ENCODE measurements at regions not wholly inside any gene's neighbourhood (a gene's known extent, or its start where the extent isn't known, plus 50 kb on each side); places are given as distances from the start of the nearest gene placed in this dataset.
"Not testable (repeated sequence)": the region's sequence is repeated elsewhere in the genome, so short reads cannot be mapped to it uniquely, and the experiment has no call there.

DNA sequence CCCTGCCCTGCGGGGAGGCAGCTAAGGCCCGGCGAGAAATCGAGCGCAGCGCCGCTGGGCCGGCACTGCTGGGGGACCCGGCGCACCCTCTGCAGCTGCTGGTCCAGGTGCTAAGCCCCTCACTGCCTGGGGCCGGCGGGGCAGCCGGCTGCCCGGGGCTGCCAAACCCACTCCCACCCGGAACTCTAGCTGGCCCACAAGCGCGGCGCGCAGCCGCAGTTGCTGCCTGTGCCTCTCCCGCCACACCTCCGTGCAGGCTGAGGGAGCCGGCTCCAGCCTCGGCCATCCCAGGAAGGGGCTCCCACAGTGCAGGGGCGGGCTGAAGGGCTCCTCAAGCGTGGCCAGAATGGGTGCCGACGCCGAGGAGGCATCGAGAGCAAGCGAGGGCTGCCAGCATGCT lies 249.9 kb downstream of the FGF9 start:
- not testable (repeated sequence) for DNase-seq

DNA sequence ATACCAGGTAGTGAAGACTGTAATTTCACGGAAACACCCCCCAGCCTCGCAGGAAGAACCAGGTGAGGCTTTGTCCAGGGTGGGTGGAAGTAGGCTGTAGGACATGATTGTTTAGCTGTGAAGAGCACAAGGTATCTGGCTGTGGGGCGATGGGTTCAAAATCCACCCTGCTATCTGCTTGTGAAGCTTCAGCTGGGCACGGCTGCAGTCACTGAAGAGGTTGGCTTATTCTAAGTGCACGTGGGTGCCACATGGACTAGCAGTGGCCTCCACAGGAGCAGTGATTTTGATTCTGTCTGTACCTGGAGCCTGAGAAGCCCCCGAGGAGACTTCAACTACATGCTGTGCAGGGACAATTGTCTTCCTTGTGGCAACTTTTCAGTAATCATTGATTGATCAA lies 254.1 kb downstream of the FGF9 start:
- DNase-seq, result no peak

DNA sequence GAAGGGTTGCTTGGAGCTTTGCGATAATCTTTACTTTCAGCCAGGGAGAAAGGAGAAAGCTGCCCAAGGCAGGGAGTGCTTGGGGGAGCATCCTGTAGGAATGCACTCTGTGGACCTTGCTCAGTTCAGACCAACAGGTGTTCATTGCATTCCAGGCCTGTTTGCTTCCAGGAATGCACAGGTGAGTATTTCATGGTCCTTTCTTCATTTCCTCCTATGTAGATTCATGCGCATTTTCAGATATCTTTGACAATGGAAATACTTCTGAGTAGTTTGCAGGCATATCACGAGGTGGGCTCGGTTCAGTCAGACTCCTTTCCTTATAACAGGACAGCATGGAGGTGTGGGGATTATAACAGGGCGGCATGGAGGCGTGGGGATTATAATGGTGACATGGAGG lies 254.8 kb downstream of the FGF9 start:
- DNase-seq, result no peak

DNA sequence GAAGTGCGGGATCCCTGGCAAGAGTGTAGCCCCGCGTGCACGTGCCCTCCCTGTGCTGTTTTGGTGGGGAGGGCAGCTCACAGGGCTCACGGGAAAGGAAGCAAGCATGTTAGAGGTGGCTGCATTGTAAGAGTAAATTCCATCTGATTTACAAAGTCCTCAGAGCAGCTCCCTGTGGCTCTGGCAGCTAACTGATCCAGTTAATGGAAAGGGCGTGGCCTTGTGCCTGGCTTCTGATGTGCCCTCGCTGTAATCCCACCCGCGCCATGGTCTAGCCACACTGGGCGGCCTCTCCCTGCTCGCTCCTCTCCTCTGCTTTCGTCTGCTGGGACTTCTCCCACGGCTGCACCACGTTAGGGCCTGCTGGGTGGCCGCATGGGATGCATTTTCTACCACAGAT lies 258.5 kb downstream of the FGF9 start:
- no peak for DNase-seq

DNA sequence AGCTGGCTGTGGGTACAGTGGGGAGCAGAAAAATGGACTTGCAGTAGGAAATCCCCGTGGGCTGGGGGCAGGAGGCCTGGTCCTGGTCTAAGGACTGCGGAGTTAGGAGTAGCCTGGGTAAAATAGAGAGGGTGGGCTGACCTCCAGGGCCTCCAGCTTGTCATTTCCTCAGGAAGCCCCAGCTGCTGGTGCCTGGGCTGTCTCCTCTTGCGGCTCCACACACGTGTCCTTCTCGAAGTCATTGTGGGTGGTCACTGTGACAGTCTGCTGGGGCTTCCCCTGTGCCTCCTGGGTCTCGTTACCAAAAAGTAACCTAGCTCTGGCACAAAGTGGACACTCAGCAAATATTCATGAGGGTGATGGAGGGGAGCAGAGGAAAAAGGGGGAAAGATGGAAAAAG lies 259.7 kb downstream of the FGF9 start:
- no peak for DNase-seq

DNA sequence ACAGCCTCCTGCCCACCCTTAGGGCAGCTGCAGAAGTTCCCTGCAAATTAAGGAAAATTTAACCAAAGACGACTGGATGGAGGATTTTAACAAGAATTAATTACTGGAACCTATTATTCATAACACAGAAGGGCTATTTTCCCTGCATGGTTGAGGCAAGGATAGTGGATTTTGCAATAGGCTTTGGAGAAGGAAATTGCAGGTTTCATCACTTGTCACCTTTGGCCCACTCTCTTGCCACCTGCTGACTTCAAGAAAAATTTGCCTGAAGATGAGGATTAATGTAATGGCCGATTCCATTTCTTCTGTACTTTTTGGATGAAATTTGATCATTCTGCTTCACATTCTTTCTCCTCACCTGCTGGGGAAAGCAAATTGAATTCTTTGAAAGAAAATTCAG lies 261.7 kb downstream of the FGF9 start:
- DNase-seq, result no peak

DNA sequence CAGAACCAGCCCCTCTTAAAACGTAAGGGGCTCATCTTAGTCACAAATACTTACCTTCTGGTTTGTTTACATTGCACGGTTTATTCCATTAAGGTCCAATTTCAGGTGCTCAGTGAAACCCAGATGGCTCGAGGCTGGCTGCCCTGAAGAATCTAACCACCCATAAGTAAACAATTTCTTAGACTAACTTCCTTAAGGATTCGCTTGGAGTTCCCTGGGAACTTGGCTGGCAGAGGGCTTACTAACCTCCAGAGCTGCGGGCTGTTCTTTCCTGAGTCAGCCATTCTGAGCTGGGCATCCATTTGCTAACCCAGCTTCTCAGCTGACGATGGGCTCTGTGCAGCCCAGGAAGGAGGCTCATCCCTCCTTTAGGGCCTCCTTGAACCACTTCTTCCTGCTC lies 262.1 kb downstream of the FGF9 start:
- no peak for DNase-seq

DNA sequence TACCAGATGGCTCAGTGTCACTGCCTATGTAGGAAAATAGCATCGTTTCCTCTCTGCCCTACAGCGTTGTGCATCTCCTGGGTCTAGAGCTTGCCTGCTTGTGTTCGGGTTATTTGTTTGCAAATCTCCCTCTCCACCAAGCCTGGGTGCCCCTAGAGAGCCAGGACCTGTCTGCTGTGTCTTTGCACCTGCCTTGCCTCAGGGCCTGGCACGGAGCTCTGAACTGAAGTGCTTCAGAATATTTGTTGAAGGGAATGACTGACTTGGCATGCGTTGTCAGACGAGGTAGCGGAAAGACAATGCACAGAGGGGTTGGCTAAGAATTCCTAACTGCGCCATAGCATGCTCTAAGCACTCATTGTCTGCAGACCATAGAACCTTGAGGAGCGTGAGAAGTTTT lies 263.4 kb downstream of the FGF9 start:
- DNase-seq, result no peak

DNA sequence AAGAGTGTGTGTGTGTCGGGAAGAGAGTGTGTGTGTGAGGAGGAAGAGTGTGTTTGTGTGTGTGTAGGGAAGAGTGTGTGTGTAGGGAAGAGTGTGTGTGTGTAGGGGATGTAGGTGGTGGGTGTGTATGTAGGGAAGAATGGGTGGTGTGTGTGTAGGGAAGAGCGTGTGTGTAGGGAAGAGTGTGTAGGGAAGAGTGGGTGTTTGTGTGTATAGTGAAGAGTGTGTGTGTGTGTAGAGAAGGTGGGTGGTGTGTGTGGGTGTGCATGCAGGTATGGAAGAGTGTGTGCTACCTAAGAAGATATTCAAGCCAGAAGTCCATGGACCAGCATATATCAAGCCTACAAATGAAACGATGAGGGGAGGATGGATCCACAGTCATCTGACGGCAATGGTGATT lies 265.8 kb downstream of the FGF9 start:
- DNase-seq, result no peak

DNA sequence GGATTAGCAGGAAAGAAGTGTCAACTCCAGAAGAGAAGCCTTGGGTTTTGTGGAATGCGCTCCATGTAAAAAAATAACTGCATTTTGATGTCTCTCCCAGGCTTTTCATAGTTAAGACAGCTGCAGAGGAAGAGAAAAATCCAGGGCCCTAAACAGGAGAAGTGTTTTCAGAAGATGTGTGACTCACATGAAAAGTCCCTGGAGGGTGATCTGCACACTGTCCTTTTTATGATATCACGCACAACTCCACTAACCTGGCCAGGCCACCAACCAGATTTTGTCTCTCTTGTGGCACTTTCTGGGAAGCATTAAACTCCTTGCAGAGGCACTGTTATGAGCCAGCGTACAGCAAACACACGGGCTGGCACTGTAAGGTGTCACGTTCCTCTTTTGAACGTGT lies 267.3 kb downstream of the FGF9 start:
- no peak for DNase-seq

DNA sequence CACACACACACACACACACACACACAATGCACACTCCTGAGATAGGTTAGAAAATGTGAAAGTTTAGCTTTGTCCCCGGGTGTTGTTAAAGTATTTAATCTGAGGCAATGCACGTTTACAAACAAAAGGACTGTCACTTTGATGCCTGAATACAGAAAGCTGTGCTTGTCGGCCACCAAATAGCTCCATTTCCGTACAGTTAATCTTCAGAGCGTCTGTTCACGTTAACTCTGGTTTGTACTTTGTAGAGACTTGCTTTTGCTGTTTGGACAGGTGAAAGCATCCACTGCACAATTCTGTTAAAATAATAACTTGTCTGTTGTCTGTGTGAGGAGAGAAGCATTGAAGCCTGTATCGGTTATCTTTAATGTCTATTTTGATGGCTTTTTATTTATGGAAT lies 267.8 kb downstream of the FGF9 start:
- DNase-seq, result no peak

DNA sequence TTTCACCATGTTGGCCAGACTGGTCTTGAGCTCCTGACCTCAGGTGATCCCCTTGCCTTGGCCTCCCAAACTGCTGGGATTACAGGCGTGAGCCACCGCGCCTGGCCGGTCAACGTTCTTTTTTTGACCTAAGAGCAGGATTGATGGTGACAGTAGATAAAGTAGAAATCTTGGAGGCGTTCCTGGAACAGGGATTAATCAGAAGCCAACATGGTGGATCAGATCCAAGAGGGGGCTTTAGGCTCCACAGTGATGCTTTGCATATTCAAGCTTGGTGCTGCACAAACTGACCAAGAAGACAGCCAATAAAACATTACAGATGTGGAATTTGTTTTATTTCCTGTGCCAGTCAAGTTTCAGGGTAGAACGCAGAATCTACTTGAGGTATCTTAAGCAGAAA lies 271.2 kb downstream of the FGF9 start:
- DNase-seq, result no peak

DNA sequence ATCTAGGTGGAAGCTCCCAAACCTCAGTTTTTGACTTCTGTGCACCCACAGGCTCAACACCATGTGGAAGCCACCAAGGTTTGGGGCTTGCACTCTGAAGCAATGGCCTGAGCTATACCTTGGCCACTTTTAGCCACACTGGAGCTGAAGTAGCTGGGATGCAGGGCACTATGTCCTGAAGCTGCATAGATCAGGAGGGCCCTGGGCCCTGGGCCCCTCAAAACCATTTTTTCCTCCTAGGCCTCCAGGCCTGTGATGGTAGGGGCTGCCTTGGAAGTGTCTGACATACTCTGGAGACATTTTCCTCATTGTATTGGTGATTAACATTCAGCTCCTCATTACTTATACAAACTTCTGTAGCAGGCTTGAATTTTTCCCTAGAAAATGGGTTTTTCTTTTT lies 273.7 kb downstream of the FGF9 start:
- DNase-seq, result no peak

DNA sequence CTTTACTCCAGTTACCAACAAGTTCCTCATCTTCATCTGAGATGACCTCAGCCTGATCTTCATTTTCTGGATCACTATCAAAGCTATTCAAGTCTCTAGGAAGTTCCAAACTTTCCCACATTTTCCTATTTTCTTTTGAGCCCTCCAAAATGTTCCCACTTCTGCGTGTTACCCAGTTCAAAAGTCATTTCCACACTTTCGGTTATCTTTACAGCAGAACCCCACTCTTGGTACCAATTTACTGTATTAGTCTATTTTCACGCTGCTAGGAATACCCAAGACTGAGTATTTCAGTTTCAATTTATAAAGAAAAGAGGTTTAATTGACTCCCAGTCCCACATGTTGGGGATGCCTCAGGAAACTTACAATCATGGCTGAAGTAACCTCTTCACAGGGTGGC lies 274.3 kb downstream of the FGF9 start:
- no peak for DNase-seq

DNA sequence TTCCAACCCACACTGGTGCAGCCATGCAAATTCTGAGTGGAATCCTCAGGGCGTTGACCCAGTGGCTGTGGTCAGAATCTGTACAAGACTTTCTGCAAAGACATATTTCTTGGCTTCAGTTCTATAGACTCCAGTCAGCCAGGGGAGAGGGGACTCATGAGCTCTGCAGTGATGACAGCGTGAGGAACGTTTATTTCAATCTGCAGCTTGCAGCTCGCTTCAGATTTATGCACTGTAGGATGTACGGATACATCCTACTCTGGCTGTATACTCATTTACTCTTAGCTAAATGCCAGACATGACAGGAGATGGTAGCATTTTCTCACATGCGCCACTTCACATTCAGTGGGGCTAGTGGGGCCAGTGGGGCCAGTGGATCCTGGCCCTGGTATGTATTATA lies 276.1 kb downstream of the FGF9 start:
- DNase-seq, result no peak

DNA sequence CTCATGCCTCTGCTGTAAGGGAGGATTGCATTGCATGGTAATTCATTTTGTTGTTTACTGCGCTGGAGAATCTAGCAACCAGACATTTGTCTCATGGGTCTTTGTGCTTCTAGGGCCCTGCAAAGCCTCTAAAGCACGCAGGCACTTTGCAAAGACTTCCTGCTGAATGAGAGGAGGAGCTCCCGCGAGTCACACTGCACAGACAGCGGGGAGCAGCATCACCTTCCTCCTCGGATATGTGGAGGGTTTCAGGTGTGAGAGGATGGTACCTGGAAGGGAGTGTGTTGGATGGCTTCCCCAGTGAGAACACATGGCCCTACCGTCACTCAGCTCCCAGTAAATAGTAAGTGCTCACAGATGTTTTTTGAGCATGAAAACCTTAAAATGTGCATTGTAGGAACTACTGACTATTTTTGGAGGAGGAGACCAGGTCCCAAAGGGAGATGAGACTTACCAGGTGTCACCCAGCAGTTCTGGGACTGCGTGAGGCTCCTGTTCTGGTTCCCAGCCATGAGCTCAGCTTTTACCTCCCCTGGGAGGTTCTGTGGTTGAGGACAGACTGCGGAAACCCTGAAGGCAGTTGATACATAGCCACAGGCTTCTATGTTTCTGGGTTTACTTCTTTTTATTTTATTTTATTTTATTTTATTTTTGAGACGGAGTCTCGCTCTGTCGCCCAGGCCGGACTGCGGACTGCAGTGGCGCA lies 278.0 kb downstream of the FGF9 start:
- DNase-seq, result no peak

DNA sequence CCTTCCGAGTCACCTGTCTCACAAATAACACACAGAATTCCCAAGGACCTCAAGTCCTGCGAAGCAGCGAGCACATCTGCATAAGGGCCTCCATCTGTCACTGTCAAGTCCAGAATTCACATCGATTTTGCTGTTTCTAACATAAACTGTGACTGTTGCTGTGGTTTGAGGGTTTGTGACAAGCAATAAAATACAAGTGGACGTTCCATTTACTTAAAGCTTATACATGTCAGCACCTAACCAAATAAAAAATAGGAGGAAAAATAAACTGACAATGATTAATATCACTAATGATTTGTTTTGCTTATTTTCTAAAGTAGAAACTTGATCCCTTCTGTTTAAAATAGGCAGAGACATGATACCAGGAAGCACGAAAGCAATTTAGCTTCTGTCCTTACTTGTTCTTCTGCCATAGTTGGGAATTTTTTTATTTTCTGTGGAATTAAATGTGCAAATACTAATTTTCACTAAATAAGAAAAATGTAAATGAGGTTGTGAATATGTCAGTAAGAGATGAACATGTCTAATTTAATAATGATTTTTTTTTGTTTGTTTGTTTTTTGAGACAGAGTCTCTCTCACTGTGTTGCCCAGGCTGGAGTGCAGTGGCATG lies 279.1 kb downstream of the FGF9 start:
- no peak for DNase-seq

DNA sequence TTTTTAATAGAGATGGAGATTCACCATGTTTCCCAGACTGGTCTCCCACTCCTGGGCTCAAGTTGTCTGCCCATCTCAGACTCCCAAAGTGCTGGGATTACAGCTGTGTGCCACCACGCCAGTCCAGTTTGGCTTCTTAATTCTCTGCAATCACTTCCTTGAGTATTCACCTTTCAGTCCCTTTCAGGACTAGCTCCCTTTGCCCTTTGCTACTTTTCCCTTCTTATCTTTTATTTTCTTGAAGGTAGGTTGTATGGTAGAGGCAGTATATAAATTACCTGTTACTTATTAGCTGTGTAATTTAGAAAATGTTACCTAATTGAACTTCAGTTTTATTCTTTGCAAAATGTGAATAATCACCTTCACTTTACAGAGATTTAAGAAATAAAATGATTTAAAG lies 285.8 kb downstream of the FGF9 start:
- DNase-seq, result no peak

DNA sequence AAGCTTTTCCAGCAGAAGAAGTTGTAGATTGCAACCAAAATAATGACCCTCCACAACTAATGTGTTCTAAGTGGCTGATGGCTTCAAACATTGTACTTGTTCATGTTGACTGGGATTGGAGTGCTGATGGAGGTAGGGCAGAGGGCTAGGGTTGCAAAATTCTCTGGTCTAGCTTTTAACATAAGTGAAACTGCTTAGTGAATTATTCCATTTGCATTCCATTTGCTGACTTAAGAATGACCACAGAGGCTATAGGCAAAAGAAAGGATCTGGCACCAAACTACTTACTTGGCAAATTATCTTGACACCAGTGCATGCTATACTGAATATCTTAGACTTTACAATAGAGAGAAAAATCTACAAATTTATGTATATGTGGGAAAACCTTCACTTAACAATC lies 287.0 kb downstream of the FGF9 start:
- DNase-seq, result no peak

DNA sequence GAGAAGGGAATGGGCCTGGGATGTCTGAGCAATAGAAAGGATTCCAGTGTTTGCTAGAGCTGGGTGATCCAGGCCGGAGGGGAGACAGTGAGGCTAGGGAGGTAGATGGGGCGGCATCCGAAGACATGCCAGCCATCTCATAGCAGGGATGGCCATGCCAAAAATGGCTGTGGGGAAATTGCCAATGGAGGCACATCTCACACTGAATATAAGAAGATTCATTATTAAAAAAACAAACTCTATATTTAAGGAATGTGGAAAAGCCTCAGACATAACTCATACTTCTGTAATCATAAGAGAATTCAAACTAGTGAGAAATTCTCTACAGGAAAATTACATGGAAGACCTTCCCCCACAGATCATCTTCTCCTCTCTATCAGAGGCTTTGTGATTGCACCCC lies 289.2 kb downstream of the FGF9 start:
- no peak for DNase-seq

DNA sequence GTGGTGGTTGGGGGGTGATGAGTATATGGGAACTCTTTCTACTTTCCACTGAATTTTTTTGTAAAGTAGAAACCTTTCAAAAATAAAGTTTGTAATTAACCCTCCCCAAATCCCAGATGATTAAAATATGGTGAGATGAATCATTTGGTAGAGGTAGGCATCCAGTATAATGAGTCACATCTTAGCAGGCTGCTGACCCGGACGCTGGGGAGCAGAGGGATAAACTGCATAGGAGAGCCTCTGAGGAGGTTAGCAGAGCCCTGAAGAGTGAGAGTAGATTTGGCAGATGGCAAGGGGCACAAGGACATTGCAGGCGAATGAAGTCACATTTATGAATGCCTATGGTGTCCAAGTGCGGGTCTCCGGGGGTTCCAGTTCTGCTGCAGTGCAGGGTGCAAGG lies 293.8 kb downstream of the FGF9 start:
- DNase-seq, result no peak

DNA sequence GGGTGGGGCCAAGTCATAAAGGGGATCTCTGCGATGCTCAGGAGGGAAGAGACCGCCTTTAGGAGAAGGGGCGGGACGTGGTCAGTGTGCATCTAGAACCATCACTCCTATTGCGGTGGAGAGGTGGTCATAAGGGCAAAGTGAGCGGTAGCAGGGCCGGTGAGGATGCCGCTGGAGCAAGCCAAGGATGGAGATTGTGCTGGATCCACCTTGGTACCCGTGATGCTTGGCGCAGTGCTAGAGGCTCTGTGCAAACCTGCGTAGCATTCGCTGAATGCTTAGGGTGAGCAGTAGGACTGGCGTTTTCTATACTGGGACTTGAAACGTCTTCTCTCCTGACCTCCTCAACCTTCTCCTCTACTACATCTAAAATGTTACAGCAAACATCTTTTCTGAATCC lies 294.2 kb downstream of the FGF9 start:
- DNase-seq, result no peak

DNA sequence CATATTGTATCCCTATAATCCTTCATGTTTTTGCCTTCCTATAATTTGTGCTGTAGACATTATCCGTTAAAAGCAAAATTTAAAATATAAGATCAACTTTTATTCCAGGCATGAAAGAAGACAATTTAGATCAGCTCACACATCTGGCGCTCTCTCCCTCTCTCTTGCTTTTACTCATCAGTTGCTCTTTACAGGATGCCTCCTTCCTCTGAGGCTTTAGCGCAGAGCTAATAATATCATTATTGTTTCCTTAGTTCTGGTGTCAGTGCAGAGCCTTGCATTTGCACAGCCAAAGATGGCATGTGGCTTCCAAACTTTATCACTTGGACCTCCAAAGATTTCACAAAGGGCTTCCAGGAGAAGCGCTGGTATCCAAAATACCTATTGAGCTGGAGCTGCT lies 295.1 kb downstream of the FGF9 start:
- no peak for DNase-seq

DNA sequence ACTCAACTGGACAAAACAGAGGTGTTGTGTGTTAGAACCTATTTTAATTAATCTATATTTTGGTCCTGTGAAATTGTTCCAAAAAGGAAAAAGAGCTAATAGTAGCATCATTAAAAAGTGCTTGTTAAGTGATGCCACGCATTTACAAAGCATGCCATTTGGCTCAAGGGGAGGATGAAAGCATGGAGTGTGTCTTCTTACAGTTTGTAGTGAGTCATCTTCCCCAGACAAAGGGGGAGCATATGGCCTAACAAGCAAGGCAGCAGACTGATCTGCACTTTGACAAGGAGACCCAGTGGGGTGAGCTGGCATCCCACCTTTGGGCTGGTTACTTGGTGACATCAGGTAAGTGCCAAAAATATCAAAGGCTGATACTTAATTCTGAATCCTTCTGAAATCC lies 297.0 kb downstream of the FGF9 start:
- no peak for DNase-seq

DNA sequence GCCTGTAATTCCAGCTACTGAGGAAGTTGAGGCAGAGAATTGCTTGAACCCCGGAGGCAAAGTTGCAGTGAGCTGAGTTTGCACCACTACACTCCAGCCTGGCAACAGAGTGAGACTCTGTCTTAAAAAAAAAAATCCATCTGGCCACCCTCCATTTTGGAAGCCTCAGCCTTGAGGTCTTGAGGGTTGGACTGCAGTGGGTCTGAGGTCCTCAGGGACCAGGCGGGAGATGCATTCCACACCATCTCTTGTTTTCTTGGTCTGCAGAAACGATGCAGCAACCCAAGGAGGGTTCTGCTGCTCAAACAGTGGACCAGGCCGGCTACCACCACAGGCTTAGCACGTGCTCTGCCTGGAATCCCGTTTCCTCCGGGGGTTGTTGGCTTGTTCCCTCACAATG lies 299.3 kb downstream of the FGF9 start:
- DNase-seq, result no peak

Measured in activated naive CD4-positive, alpha-beta T cell treated with anti-CD3 and anti-CD28 coated beads, Interleukin-2, amount 50 U/mL, for 16 hours (primary cell).